HUES64 (cell line): ENCODE measurements at regions not wholly inside any gene's neighbourhood (a gene's known extent, or its start where the extent isn't known, plus 50 kb on each side); places are given as distances from the start of the nearest gene placed in this dataset.

ENCODE experiments used
- H3K27ac ChIP-seq: 2 replicates; pipeline ENCODE4 v1.7.0; 2013; ENCODE audit warnings: low read depth, low read length, inconsistent platforms
- H3K27me3 ChIP-seq: 2 replicates; pipeline ENCODE4 v1.6.1; 2013; ENCODE audit warnings: mild to moderate bottlenecking, low read length; ENCODE audit not compliant: insufficient read depth
- H3K36me3 ChIP-seq: 2 replicates; pipeline ENCODE4 v1.6.1; 2013; ENCODE audit warnings: mild to moderate bottlenecking, low read length; ENCODE audit not compliant: insufficient read depth
- H3K4me1 ChIP-seq: 2 replicates; pipeline ENCODE4 v1.6.1; 2013; ENCODE audit warnings: mild to moderate bottlenecking, low read length, moderate library complexity; ENCODE audit not compliant: insufficient read depth
- H3K4me3 ChIP-seq: 2 replicates; pipeline ENCODE4 v1.5.1; 2013; ENCODE audit warnings: mild to moderate bottlenecking, low read length, moderate library complexity
- H3K9ac ChIP-seq: 2 replicates; pipeline ENCODE4 v1.6.1; 2013; ENCODE audit warnings: mild to moderate bottlenecking, low read depth, low read length
- H3K9me3 ChIP-seq: 2 replicates; pipeline ENCODE4 v1.6.1; 2013; ENCODE audit warnings: low read depth, low read length; ENCODE audit not compliant: insufficient read depth
- WGBS: fragments of 150-250, 120-280 bp; methylation state at CpG from one replicate; pipeline ENCODE4 v1.1.7; 2013; ENCODE audit warnings: missing lambda C conversion rate; 5-methylcytosine and 5-hydroxymethylcytosine counted together

DNA sequence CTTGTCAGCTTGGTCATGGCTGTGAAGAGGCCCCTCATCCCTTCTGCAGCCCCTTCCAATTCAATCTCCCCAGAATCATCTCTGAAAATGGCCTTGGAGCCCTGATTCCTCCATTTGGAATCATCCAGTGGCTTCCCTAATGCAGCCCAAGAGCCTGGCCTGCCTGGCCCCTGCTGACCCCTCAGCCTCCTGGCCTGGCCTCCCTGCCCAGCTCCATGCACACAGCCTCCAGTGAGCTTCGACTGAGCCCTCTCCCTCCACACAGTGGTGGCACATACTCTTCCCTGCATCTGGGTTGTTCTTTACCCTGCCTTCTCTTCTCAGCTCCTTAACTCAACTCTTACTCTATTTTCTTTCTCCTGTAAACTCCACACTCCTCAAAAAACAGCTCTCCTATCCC lies 120.9 kb downstream of the ANKRD60 start:
- Histone ChIP-seq H3K9ac (no peak overlapping the region), H3K27ac (no peak overlapping the region), H3K36me3 (no peaks in the 10 kb centered on the region), H3K9me3 (no peaks in the 10 kb centered on the region), H3K4me3 (no peak overlapping the region), H3K4me1 (no peaks in the 10 kb centered on the region), H3K27me3 (no peaks in the 10 kb centered on the region)
- 90% methylated on average over 1 of the region's 1 CpG for WGBS

DNA sequence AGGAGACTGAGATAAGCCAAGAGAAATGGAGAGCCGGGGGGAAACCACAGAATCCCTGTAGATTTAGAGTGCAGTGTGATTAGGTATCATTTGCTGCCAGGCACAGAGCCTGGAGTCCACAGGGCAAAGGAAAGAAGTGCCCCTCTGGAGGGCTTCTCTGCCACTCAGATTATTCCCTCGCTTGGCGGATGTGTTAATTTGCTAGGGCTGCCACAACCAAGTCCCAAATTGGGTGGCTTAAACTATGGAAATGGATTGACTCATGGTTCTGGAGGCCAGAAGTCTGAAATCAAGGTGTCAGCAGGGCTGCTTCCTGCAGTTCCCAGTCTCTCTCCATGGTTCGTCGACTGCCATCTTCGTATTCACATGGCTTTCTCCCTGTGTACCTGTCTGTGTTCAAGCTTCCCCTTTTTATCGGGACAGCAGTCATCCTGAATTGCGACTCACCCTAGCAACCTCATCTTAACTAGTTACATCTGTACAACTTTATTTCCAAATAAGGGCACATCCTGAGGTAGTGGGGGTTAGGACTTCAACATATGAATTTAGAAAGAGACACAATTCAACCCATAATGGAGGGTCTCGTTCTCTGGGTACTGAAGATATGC lies 122.2 kb downstream of the ANKRD60 start:
- no peak overlapping the region for H3K27ac ChIP-seq
- H3K4me3 ChIP-seq: no peak overlapping the region
- no peak overlapping the region for H3K9ac ChIP-seq
- 89% methylated on average over 9 of the region's 9 CpGs for WGBS
- no peaks in the 10 kb centered on the region for H3K4me1 ChIP-seq
- no peaks in the 10 kb centered on the region for H3K36me3 ChIP-seq
- H3K27me3 ChIP-seq: no peaks in the 10 kb centered on the region
- no peaks in the 10 kb centered on the region for H3K9me3 ChIP-seq

DNA sequence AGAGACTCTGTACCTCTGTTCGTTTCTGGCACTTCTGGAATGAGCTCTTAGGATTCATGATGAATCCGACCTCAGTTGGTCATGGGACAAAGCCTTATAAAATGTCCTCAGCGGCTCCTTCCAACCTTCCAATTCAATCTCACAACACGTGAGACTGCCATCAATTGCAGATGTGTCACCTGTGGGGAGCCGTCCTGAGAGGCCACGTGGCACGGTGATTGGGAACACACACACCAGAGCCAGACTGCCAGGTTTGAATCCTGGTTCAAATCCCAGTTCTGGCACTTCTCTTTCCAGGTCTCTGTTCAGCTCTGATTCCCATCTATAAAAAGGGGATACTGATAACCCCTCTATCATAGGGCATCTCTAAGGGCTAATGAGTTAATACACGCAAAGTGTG lies 124.5 kb downstream of the ANKRD60 start:
- H3K27me3 ChIP-seq: no peaks in the 10 kb centered on the region
- no peak overlapping the region for H3K27ac ChIP-seq
- H3K4me3 ChIP-seq: no peak overlapping the region
- H3K36me3 ChIP-seq: no peaks in the 10 kb centered on the region
- no peak overlapping the region for H3K9ac ChIP-seq
- H3K9me3 ChIP-seq: no peaks in the 10 kb centered on the region
- 95% methylated on average over 8 of the region's 8 CpGs for WGBS
- H3K4me1 ChIP-seq: no peaks in the 10 kb centered on the region

DNA sequence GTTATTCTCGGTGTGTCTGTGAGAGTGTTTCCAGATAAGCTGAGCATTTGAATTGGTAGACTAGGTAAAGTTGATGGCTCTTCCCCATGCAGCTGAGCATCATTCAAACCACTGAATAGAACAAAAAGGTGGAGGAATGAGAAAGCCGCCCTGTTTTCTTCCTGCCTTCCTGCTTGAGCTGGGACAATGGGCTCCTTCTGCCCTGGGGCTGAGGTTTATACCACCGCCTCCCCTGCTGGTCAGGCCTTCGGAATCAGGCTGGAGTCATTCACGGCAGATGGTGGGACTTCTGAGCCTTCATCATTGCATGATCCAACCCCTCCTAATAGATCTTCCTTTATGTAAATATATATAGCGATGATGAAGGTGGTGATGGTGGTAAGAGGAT lies 124.9 kb downstream of the ANKRD60 start:
- H3K9me3 ChIP-seq: no peaks in the 10 kb centered on the region
- H3K27ac ChIP-seq: no peak overlapping the region

DNA sequence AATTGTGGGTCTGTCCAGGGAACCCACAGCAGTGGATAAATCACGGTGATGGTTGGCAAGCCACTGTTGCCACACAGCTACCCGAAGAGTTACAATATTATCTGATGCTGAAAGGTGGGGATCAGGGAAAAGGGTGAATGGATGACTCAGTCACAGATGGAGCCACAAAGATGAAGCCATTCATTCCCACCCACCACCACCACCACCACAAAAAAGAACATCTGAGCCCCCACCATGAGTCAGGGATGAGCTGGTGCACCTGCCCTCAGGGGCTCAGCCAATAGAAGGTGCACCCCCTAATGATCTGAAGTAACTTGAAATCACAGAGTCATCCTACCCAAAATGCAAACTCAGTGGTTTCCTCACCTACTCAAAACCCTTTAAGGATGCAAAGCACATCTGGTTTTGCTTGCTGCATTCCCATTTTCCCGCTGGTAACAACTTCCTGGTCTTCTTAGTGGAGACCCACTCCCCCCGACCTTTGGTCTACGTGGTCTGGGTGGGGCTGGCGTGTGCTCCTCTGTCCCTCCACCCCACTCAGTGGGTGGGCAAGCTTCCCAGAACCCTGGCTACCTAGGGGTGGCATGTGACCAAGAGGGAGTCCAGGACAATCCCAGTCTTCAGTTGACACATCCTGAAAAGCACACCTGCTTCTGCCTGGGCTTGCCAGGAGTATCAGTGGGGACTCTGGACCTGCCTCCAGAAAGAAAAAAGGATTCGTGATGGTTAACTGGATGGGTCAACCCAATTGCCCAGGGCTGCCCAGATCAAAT lies 125.5 kb downstream of the ANKRD60 start:
- Histone ChIP-seq H3K36me3 (no peaks in the 10 kb centered on the region), H3K4me1 (no peaks in the 10 kb centered on the region), H3K27ac (no peak overlapping the region), H3K9ac (no peak overlapping the region), H3K4me3 (no peak overlapping the region), H3K9me3 (no peaks in the 10 kb centered on the region), H3K27me3 (no peaks in the 10 kb centered on the region)
- WGBS: 85% methylated on average over 7 of the region's 7 CpGs

More for the DNA sequence above, 124.9 kb downstream of the ANKRD60 start:
- 84% methylated on average over 6 of the region's 6 CpGs for WGBS
- no peaks in the 10 kb centered on the region for H3K27me3 ChIP-seq
- H3K4me3 ChIP-seq: no peak overlapping the region
- H3K36me3 ChIP-seq: no peaks in the 10 kb centered on the region
- no peak overlapping the region for H3K9ac ChIP-seq
- no peaks in the 10 kb centered on the region for H3K4me1 ChIP-seq

DNA sequence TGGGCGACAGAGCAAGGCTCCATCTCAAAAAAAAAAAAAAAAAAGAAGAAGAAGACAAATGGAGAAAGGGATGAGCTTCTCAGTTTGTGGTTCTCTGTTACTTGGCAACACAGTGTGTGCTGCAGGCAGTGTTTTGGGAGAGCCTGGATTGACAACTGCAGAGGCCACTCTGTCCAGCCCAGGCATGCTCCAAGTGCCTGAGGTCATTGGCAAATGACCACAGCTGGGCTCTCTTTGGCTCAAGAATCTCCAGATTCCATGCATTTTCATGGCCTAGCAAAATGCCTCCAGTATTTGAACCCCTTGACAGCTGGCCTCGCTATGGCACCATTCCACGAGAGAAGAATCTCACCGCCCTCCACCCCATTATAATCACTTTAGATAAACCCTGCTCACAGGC lies 126.2 kb downstream of the ANKRD60 start:
- no peak overlapping the region for H3K4me3 ChIP-seq
- no peaks in the 10 kb centered on the region for H3K27me3 ChIP-seq
- no peak overlapping the region for H3K9ac ChIP-seq

DNA sequence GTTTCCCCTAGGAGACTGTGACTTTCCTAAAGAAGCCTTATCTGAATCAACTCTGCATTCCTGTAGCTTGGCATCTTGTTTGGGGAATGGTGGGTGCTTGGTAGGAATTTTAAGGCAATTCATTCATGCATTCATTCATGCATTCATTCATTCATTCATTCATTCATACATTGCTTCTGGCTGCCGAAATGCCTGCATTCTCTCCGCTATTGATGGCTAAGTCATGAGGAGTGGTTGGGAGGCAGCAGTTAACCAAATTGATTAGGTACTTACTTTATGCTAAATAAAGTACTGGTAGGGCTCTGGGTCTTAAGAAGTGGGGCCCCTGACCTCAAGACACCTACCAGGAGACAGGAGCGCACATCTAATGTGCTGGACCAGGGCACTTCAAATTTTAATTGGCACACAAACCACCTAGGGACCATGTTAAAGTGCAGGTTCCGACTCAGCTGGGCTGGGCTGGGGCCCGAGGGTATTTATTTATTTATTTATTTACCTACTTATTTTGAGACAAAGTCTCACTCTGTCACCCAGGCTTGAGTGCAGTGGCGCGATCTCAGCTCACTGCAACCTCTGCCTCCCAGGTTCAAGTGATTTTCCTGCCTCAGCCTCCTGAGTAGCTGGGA lies 127.6 kb downstream of the ANKRD60 start:
- Histone ChIP-seq H3K9ac (no peak overlapping the region), H3K36me3 (no peaks in the 10 kb centered on the region)
- 97% methylated on average over 6 of the region's 7 CpGs for WGBS

More for the DNA sequence above, 126.2 kb downstream of the ANKRD60 start:
- Histone ChIP-seq H3K36me3 (no peaks in the 10 kb centered on the region), H3K9me3 (no peaks in the 10 kb centered on the region), H3K4me1 (no peaks in the 10 kb centered on the region), H3K27ac (no peak overlapping the region)
- 94% methylated on average over 4 of the region's 4 CpGs for WGBS

DNA sequence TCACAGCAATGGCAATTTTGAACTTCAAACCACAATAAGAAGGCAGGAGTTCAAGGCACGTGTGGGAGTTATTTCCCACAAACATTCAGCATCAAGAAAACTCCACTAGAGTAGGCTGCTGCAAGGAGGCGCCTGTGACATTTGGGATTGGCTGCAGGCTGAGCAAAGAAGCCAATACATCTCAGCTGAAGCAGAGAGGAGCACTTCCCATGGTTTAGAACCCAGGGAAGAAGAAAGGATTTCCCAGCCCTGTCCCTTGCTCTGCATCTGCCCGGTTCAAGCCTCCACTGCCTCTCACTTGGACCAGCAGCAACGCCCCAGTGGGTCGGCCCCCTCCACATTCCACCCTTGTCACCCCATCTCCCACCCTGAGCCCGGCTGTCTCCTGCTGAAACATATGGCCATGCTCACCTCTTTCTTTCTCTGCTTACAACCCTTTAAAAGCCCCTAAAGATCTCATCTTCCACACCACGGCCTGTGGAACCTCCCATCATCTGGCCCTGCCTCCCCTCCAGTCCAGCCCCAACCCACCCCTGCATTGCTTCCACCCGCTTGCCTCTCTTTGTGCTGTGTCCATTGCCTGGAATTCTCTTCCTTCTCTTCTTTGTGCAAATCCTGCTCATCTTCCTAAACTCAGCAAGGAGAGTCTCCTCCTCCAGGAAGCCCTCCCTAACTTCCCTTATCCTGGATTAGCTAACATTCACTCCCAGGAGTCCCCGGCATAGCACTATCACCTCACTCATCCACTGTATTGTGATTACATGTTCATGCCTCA lies 128.3 kb downstream of the ANKRD60 start:
- Histone ChIP-seq H3K4me3 (no peak overlapping the region), H3K27me3 (no peaks in the 10 kb centered on the region), H3K4me1 (no peaks in the 10 kb centered on the region), H3K27ac (no peak overlapping the region), H3K9me3 (no peaks in the 10 kb centered on the region), H3K36me3 (no peaks in the 10 kb centered on the region), H3K9ac (no peak overlapping the region)
- WGBS: 90% methylated on average over 9 of the region's 9 CpGs

More for the DNA sequence above, 127.6 kb downstream of the ANKRD60 start:
- no peaks in the 10 kb centered on the region for H3K4me1 ChIP-seq
- H3K27ac ChIP-seq: no peak overlapping the region
- no peak overlapping the region for H3K4me3 ChIP-seq
- H3K9me3 ChIP-seq: no peaks in the 10 kb centered on the region
- no peaks in the 10 kb centered on the region for H3K27me3 ChIP-seq

DNA sequence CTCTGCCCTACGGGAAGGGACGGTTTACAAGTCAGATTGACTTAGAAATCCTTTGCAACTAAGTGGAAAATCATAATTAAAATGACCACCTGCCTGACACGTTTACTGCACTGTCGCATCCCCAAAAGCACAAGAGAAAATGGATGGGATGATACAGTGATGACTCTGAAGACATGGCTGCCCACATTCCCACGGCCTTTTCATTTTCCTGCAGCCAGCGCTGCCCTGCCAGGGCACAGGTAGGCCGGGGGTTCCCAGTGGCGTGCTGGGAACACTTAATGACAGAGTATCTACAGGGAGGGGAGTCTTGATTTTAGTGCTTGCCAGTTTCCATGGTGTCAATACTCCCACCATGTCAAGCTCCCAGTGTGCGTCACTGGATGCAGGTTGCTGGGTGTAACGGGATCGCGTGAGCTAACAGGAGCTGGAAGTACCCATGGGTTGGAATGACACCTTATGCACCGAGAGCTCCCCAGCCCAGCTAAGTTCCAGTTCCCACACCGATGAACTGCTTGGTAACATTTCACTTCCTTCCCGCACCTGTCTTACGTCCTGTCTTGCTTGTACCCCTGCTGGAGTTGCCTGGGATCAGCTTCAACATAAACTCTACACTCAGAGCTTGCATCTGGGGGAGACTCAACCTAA lies 129.0 kb downstream of the ANKRD60 start:
- Histone ChIP-seq H3K9ac (no peak overlapping the region), H3K4me1 (no peaks in the 10 kb centered on the region), H3K27me3 (no peaks in the 10 kb centered on the region), H3K4me3 (no peak overlapping the region), H3K36me3 (no peaks in the 10 kb centered on the region), H3K27ac (no peak overlapping the region), H3K9me3 (no peaks in the 10 kb centered on the region)
- 92% methylated on average over 16 of the region's 16 CpGs for WGBS

DNA sequence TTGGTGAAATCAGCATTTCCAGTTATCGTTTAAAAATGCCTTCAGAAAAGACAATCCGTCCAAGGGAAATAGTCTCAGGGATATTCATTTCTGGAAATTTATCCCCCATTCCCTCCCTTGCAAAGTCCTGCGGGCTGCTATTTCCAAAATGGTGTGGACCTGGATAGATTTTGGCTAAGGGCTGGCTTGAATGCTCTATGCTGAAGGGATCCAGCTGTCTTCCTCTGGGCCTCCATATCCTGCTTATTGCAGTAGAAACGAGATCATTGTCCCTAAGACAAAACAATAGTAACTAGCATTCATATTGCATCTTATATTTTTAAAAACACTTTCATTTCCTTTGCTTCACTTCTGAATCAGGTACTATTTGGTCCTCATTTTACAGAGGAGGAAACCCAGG lies 129.9 kb downstream of the ANKRD60 start:
- WGBS: 96% methylated on average over 4 of the region's 4 CpGs
- Histone ChIP-seq H3K4me3 (no peak overlapping the region), H3K9me3 (no peaks in the 10 kb centered on the region), H3K27me3 (no peaks in the 10 kb centered on the region), H3K27ac (no peak overlapping the region), H3K9ac (no peak overlapping the region), H3K36me3 (no peaks in the 10 kb centered on the region), H3K4me1 (no peaks in the 10 kb centered on the region)
